A549 (cell line): ENCODE measurements at regions not wholly inside any gene's neighbourhood (a gene's known extent, or its start where the extent isn't known, plus 50 kb on each side); places are given as distances from the start of the nearest gene placed in this dataset.

Experiments
- CTCF ChIP-seq: fragments of >200 bp; sonication (Bioruptor Twin); formaldehyde crosslinking; IDR thresholded peaks from 3 replicates; pipeline ENCODE4 v1.5.1; 2016
- FOSB ChIP-seq: fragments of 250-450 bp; sonication (Bioruptor Pico); IDR thresholded peaks from 2 replicates; pipeline ENCODE4 v1.5.0; 2020; ENCODE audit warnings: mild to moderate bottlenecking, moderate library complexity
- JUNB ChIP-seq: fragments of >200 bp; sonication (Bioruptor Twin); formaldehyde crosslinking; IDR thresholded peaks from 2 replicates; pipeline ENCODE4 v1.6.1; 2016
- MAX ChIP-seq: IDR thresholded peaks from 2 replicates; pipeline ENCODE4 v1.6.1; 2012
- MAZ ChIP-seq: fragments of 150-350 bp; IDR thresholded peaks from 2 replicates; pipeline ENCODE4 v1.6.1; 2014; ENCODE audit warnings: antibody characterized with exemption, low read depth, low read length, borderline replicate concordance
- POLR2A ChIP-seq: IDR thresholded peaks from 2 replicates; pipeline ENCODE4 v1.6.1; 2012; ENCODE audit warnings: mild to moderate bottlenecking, low read length
- REST ChIP-seq: fragments of 200-600 bp; sonication (generic); IDR thresholded peaks from 2 replicates; pipeline ENCODE4 v1.6.1; 2016; ENCODE audit warnings: antibody characterized with exemption, mild to moderate bottlenecking, moderate library complexity
- SREBF2 ChIP-seq: fragments of 450-650 bp; IDR thresholded peaks from 2 replicates; pipeline ENCODE4 v1.6.1; 2014; ENCODE audit warnings: mild to moderate bottlenecking, moderate library complexity
- USF2 ChIP-seq: fragments of 450-650 bp; IDR thresholded peaks from 2 replicates; pipeline ENCODE4 v1.6.1; 2014; ENCODE audit warnings: antibody characterized with exemption

GRCh38 chr4:174404677-174405076 is 117.6 kb downstream of the HPGD start:
- TF ChIP-seq MAZ (no peak), POLR2A (no peak), REST (no peak), CTCF (no peak), SREBF2 (no peak), JUNB (no peak), FOSB (CRISPR knock-in tag) (no peak), MAX (no peak), USF2 (no peak)
